Transverse colon (tissue), 3 donors: ENCODE measurements at regions not wholly inside any gene's neighbourhood (a gene's known extent, or its start where the extent isn't known, plus 50 kb on each side); places are given as distances from the start of the nearest gene placed in this dataset.

Source experiments
- CTCF ChIP-seq, 5 experiments: fragments of 200-600 bp in 3 of 5; fragments of 450-650 bp in 2 of 5; sonication (generic) in 3 of 5; IDR thresholded peaks; 1 replicate in 2 of 5; 2 replicates in 3 of 5; pipeline ENCODE4 v1.5.1; 2016 to 2017; ENCODE audit warnings: antibody characterized with exemption in 5 of 5, inconsistent platforms in 3 of 5, mild to moderate bottlenecking in 2 of 5, moderate library complexity in 1 of 5
- POLR2A ChIP-seq: fragments of 450-650 bp; IDR thresholded peaks from one replicate; pipeline ENCODE4 v1.6.1; 2016; ENCODE audit warnings: antibody characterized with exemption, mild to moderate bottlenecking, moderate library complexity

- TF ChIP-seq CTCF (IDR thresholded peaks at IDR 0.05) (no peak), POLR2A (no peak)
These were observed 286.1 kb upstream of the POU3F2 start for GRCh38 chr6:98548301-98548700.
